ENCODE measurements at regions not wholly inside any gene's neighbourhood (a gene's known extent, or its start where the extent isn't known, plus 50 kb on each side); places are given as distances from the start of the nearest gene placed in this dataset.

DNA sequence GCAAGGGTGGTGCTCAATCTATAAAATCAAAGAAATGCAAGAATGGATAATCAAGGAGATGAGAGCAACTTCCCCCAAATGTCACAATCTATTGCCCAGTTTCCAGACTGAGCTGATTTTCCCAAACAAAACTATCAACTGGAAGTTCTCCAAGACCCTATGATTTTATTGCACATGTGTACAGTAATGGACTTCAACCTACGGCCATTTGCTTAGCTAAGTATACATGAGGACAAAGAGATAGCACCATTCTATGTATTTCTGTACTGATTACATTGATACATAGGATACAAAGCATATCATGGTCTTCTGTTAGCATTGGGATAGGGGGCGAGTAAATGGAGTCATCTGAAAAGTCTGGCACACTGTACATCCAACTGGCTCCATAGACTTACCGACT, 407.8 kb downstream of the GABRG1 start:
- Histone ChIP-seq H3K27me3 (ENCODE audit: control insufficient read depth, insufficient read depth, low read length, poor library complexity, severe bottlenecking) (no peaks in the 10 kb centered on the region), H3K9me3 (ENCODE audit: control insufficient read depth, low read length) (no peaks in the 10 kb centered on the region), H3K36me3 (ENCODE audit: control insufficient read depth, insufficient read depth, low read length) (no peaks in the 10 kb centered on the region), H3K4me1 (ENCODE audit: control insufficient read depth, insufficient read depth, low read length) (no peaks in the 10 kb centered on the region), H3K9ac (ENCODE audit: extremely low read depth, low read length, poor library complexity, severe bottlenecking) (no peak overlapping the region), H3K27ac (ENCODE audit: low read depth, low read length) (no peak overlapping the region), H3K4me3 (ENCODE audit: low read length) (no peak overlapping the region)
- Mint-ChIP-seq H3K36me3 (ENCODE audit: low read depth) (no peaks in the 10 kb centered on the region), H3K27me3 (ENCODE audit: insufficient read depth) (no peaks in the 10 kb centered on the region), H3K9me3 (no peaks in the 10 kb centered on the region), H3K4me1 (no peaks in the 10 kb centered on the region), H3K4me3 (no peak overlapping the region), H3K27ac (no peak overlapping the region)
- TF ChIP-seq, protein P1, sequence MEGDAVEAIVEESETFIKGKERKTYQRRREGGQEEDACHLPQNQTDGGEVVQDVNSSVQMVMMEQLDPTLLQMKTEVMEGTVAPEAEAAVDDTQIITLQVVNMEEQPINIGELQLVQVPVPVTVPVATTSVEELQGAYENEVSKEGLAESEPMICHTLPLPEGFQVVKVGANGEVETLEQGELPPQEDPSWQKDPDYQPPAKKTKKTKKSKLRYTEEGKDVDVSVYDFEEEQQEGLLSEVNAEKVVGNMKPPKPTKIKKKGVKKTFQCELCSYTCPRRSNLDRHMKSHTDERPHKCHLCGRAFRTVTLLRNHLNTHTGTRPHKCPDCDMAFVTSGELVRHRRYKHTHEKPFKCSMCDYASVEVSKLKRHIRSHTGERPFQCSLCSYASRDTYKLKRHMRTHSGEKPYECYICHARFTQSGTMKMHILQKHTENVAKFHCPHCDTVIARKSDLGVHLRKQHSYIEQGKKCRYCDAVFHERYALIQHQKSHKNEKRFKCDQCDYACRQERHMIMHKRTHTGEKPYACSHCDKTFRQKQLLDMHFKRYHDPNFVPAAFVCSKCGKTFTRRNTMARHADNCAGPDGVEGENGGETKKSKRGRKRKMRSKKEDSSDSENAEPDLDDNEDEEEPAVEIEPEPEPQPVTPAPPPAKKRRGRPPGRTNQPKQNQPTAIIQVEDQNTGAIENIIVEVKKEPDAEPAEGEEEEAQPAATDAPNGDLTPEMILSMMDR (conservative IDR thresholded peaks at IDR 0.05), result no peak
- 98% methylated on average over 3 of the region's 3 CpGs; no CpG with 5 or more reads in 1 of the 2 experiments for WGBS, 2 experiments (ENCODE audit: insufficient coverage in 1 of 2, insufficient read length in 1 of 2)
- no peak for DNase-seq

DNA sequence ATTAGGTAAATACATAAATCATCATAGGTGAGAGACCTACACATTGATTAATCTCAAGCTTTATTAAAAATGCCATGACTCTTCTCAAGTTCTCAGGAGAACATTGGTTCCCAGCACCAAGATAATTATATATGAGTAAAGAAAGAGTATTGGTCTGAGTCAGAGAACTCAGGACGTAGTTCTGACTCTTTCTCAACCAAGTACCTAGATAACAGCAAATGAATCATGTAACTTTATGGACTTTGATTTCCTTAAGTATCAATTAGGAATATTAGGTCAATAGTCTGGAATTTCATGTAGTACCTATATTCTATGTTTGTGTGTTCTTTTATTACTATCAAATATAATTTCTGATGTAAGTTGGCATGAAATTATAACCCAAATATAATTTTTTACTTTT, 409.9 kb downstream of the GABRG1 start:
- Mint-ChIP-seq H3K9me3 (no peaks in the 10 kb centered on the region), H3K4me1 (no peaks in the 10 kb centered on the region), H3K4me3 (no peak overlapping the region), H3K27ac (no peak overlapping the region), H3K36me3 (ENCODE audit: low read depth) (no peaks in the 10 kb centered on the region), H3K27me3 (ENCODE audit: insufficient read depth) (no peaks in the 10 kb centered on the region)
- 88% methylated on average over 1 of the region's 1 CpG; no CpG with 5 or more reads in 1 of the 2 experiments for WGBS, 2 experiments (ENCODE audit: insufficient coverage in 1 of 2, insufficient read length in 1 of 2)
- TF ChIP-seq, protein P1 (conservative IDR thresholded peaks at IDR 0.05), result no peak
- no peaks in the 10 kb centered on the region for H3K9me3 ChIP-seq (ENCODE audit: control insufficient read depth, low read length)
- no peaks in the 10 kb centered on the region for H3K27me3 ChIP-seq (ENCODE audit: control insufficient read depth, insufficient read depth, low read length, poor library complexity, severe bottlenecking)
- H3K4me1 ChIP-seq (ENCODE audit: control insufficient read depth, insufficient read depth, low read length), result no peaks in the 10 kb centered on the region
- no peak overlapping the region for H3K9ac ChIP-seq (ENCODE audit: extremely low read depth, low read length, poor library complexity, severe bottlenecking)
- H3K4me3 ChIP-seq (ENCODE audit: low read length), result no peak overlapping the region
- H3K27ac ChIP-seq (ENCODE audit: low read depth, low read length), result no peak overlapping the region
- H3K36me3 ChIP-seq (ENCODE audit: control insufficient read depth, insufficient read depth, low read length), result no peaks in the 10 kb centered on the region
- no peak for DNase-seq

DNA sequence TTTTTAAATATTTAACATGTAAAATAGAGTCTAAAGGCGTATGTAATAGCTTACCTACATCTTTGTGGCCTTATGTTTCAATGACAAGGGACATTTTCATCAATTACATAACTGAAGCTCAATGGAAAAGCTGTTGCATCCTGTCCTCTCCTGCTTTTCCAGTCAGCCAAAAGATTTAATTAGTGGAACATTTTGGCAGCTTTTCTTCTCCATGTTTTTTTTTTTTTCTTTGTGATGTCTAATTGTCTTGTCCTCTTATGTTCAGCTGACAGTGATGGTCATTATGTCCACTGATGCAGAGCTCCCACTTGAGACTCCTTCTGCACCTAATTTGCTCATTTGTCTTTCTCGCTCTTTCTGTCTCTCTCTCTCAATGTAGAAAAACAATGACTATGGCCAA, 422.2 kb downstream of the GABRG1 start:
- 85 to 95% methylated on average over 2 of the region's 2 CpGs for WGBS, 2 experiments (ENCODE audit: insufficient coverage in 1 of 2, insufficient read length in 1 of 2)
- no peaks in the 10 kb centered on the region for H3K27me3 ChIP-seq (ENCODE audit: control insufficient read depth, insufficient read depth, low read length, poor library complexity, severe bottlenecking)
- no peak overlapping the region for H3K27ac Mint-ChIP-seq
- no peak for DNase-seq
- H3K4me1 ChIP-seq (ENCODE audit: control insufficient read depth, insufficient read depth, low read length), result no peaks in the 10 kb centered on the region
- no peaks in the 10 kb centered on the region for H3K27me3 Mint-ChIP-seq (ENCODE audit: insufficient read depth)
- H3K9ac ChIP-seq (ENCODE audit: extremely low read depth, low read length, poor library complexity, severe bottlenecking), result no peak overlapping the region
- no peak overlapping the region for H3K27ac ChIP-seq (ENCODE audit: low read depth, low read length)
- H3K9me3 ChIP-seq (ENCODE audit: control insufficient read depth, low read length), result no peaks in the 10 kb centered on the region
- no peak overlapping the region for H3K4me3 Mint-ChIP-seq
- H3K4me1 Mint-ChIP-seq, result no peaks in the 10 kb centered on the region
- TF ChIP-seq, protein P1 (conservative IDR thresholded peaks at IDR 0.05), result no peak
- no peak overlapping the region for H3K4me3 ChIP-seq (ENCODE audit: low read length)
- H3K9me3 Mint-ChIP-seq, result peaks cover 2% of the 10 kb centered on the region
- H3K36me3 ChIP-seq (ENCODE audit: control insufficient read depth, insufficient read depth, low read length), result no peaks in the 10 kb centered on the region
- H3K36me3 Mint-ChIP-seq (ENCODE audit: low read depth), result no peaks in the 10 kb centered on the region

Measured in endodermal cell (in vitro differentiated cells).